H1 (cell line): ENCODE measurements at regions not wholly inside any gene's neighbourhood (a gene's known extent, or its start where the extent isn't known, plus 50 kb on each side); places are given as distances from the start of the nearest gene placed in this dataset.

Source experiments
- CTCF ChIA-PET: fragments of 300-600 bp; sonication (Branson Sonifier 250); formaldehyde crosslinking; loops from one replicate; lab custom pipeline; 2021; ENCODE audit not compliant: partially characterized antibody; lab: Charles Lee
- POLR2A ChIA-PET: fragments of 300-600 bp; sonication (Branson Sonifier 250); formaldehyde crosslinking; loops from one replicate; lab custom pipeline; 2021; ENCODE audit warnings: inconsistent platforms; ENCODE audit not compliant: partially characterized antibody; lab: Charles Lee
- DNase-seq, 2 experiments: peaks; one replicate each; pipeline versions ENCODE4 v3.0.0 to v3.0.0-alpha.2; 2010 to 2022; ENCODE audit warnings: low spot score in 2 of 2, low read depth in 1 of 2, mixed read lengths in 1 of 2
- FAIRE-seq: peaks from 2 replicates; lab custom pipeline; 2011; peaks lifted over from hg19 to GRCh38; lab: Jason Lieb, UNC
- H2AFZ ChIP-seq: 2 replicates; pipeline ENCODE4 v1.8.1; 2012; ENCODE audit warnings: low read length, inconsistent platforms
- H2AK5ac ChIP-seq: 2 replicates; pipeline ENCODE4 v1.6.1; 2013; ENCODE audit warnings: low read depth, low read length
- H2BK120ac ChIP-seq: replicated peaks from 2 replicates; pipeline ENCODE3; 2013; ENCODE audit warnings: low read depth, low read length, inconsistent platforms
- H2BK12ac ChIP-seq: 2 replicates; pipeline ENCODE4 v1.6.1; 2013; ENCODE audit warnings: low read depth, low read length
- H2BK15ac ChIP-seq: 2 replicates; pipeline ENCODE4 v1.6.1; 2013; ENCODE audit warnings: low read length
- H2BK20ac ChIP-seq: 2 replicates; pipeline ENCODE4 v1.6.1; 2013; ENCODE audit warnings: low read length
- H2BK5ac ChIP-seq: 2 replicates; pipeline ENCODE4 v1.6.1; 2013; ENCODE audit warnings: low read depth, low read length
- H3K14ac ChIP-seq: 2 replicates; pipeline ENCODE4 v1.6.1; 2013; ENCODE audit warnings: inconsistent platforms; ENCODE audit not compliant: insufficient read length
- H3K18ac ChIP-seq: 2 replicates; pipeline ENCODE4 v1.6.1; 2013; ENCODE audit warnings: low read length; ENCODE audit errors: extremely low read depth
- H3K23ac ChIP-seq: 2 replicates; pipeline ENCODE4 v1.6.1; 2013; ENCODE audit warnings: inconsistent platforms; ENCODE audit not compliant: insufficient read length
- H3K23me2 ChIP-seq: 2 replicates; pipeline ENCODE4 v1.6.1; 2013; ENCODE audit warnings: low read depth, low read length
- H3K27ac ChIP-seq: 2 replicates; pipeline ENCODE4 v1.6.1; 2011; ENCODE audit warnings: low read depth, low read length, inconsistent platforms
- H3K27me3 ChIP-seq, 4 experiments: replicated peaks in 1 of 4; 1 replicate in 1 of 4; 2 replicates in 3 of 4; pipeline versions ENCODE4 v1.6.1 to v1.8.1; 2011 to 2013; ENCODE audit warnings: low read length in 3 of 4, mild to moderate bottlenecking in 3 of 4, inconsistent platforms in 2 of 4, mixed read lengths in 2 of 4, moderate library complexity in 1 of 4; ENCODE audit not compliant: control insufficient read depth in 3 of 4, insufficient read depth in 3 of 4; ENCODE audit errors: extremely low read depth in 1 of 4
- H3K36me3 ChIP-seq, 4 experiments: 2 replicates each; pipeline versions ENCODE4 v1.6.1 to v1.8.1; 2011 to 2013; ENCODE audit warnings: mild to moderate bottlenecking in 4 of 4, low read length in 3 of 4, moderate library complexity in 2 of 4, control low read depth in 1 of 4, inconsistent platforms in 1 of 4; ENCODE audit not compliant: insufficient read depth in 4 of 4, control insufficient read depth in 2 of 4
- H3K4ac ChIP-seq: replicated peaks from 2 replicates; pipeline ENCODE3; 2013; ENCODE audit warnings: low read length, low read depth, mixed read lengths, inconsistent platforms; ENCODE audit not compliant: insufficient read length
- H3K4me1 ChIP-seq, 4 experiments: replicated peaks in 1 of 4; 1 replicate in 1 of 4; 2 replicates in 3 of 4; pipeline versions ENCODE4 v1.6.1 to v1.8.1; 2011 to 2013; ENCODE audit warnings: low read length in 3 of 4, inconsistent platforms in 2 of 4, mixed read lengths in 1 of 4; ENCODE audit not compliant: insufficient read depth in 4 of 4, control insufficient read depth in 3 of 4
- H3K4me2 ChIP-seq, 2 experiments: 2 replicates each; pipeline versions ENCODE4 v1.6.1 to v1.8.1; 2011 to 2013; ENCODE audit warnings: low read depth in 2 of 2, low read length in 2 of 2, control low read depth in 1 of 2, inconsistent platforms in 1 of 2, mild to moderate bottlenecking in 1 of 2; ENCODE audit not compliant: insufficient read depth in 1 of 2
- H3K4me3 ChIP-seq, 4 experiments: fragments of 200-600, 300-600 bp in 1 of 4; sonication (generic), shearing (Covaris generic), sonication (Bioruptor Twin) in 1 of 4; 2 replicates each; pipeline versions ENCODE4 v1.5.1 to v1.8.1; 2011 to 2016; ENCODE audit warnings: low read length in 4 of 4, low read depth in 3 of 4, control low read depth in 2 of 4, inconsistent platforms in 2 of 4, mild to moderate bottlenecking in 2 of 4, mixed read lengths in 1 of 4, moderate library complexity in 1 of 4; ENCODE audit not compliant: insufficient read depth in 2 of 4; ENCODE audit errors: extremely low read depth in 1 of 4
- H3K56ac ChIP-seq: replicated peaks from 2 replicates; pipeline ENCODE3; 2013; ENCODE audit warnings: low read depth, mild to moderate bottlenecking, mixed read lengths, low read length, inconsistent platforms; ENCODE audit not compliant: insufficient read length
- H3K79me1 ChIP-seq: 2 replicates; pipeline ENCODE4 v1.6.1; 2013; ENCODE audit warnings: low read depth, low read length, control low read depth
- H3K79me2 ChIP-seq, 2 experiments: 2 replicates each; pipeline versions ENCODE4 v1.6.1 to v1.8.1; 2012 to 2013; ENCODE audit warnings: low read length in 2 of 2, mild to moderate bottlenecking in 2 of 2, inconsistent platforms in 1 of 2; ENCODE audit not compliant: insufficient read depth in 2 of 2, control insufficient read depth in 1 of 2
- H3K9ac ChIP-seq, 4 experiments: replicated peaks in 1 of 4; 1 replicate in 1 of 4; 2 replicates in 3 of 4; pipeline versions ENCODE4 v1.6.1 to v1.8.1; 2011 to 2013; ENCODE audit warnings: low read depth in 3 of 4, low read length in 3 of 4, control low read depth in 2 of 4, mild to moderate bottlenecking in 2 of 4, moderate library complexity in 2 of 4, inconsistent platforms in 1 of 4; ENCODE audit errors: extremely low read depth in 1 of 4
- H3K9me3 ChIP-seq, 2 experiments: 2 replicates each; pipeline versions ENCODE4 v1.6.1 to v1.8.1; 2012 to 2013; ENCODE audit warnings: mild to moderate bottlenecking in 2 of 2, moderate library complexity in 2 of 2, control low read depth in 1 of 2, inconsistent platforms in 1 of 2, low read depth in 1 of 2, low read length in 1 of 2, mixed read lengths in 1 of 2; ENCODE audit not compliant: insufficient read depth in 2 of 2
- H4K20me1 ChIP-seq, 2 experiments: replicated peaks in 1 of 2; 2 replicates each; pipeline versions ENCODE3 to v1.8.1; 2011 to 2013; ENCODE audit warnings: inconsistent platforms in 2 of 2, low read length in 2 of 2, mild to moderate bottlenecking in 1 of 2; ENCODE audit not compliant: insufficient read depth in 2 of 2, control insufficient read depth in 1 of 2
- H4K5ac ChIP-seq: 2 replicates; pipeline ENCODE4 v1.6.1; 2013; ENCODE audit warnings: low read length, low read depth, mixed read lengths, inconsistent platforms; ENCODE audit not compliant: insufficient read length
- H4K8ac ChIP-seq: 2 replicates; pipeline ENCODE4 v1.8.0; 2013; ENCODE audit warnings: mild to moderate bottlenecking, moderate library complexity, low read length, inconsistent platforms; ENCODE audit not compliant: insufficient read depth; ENCODE audit errors: extremely low read depth
- H4K91ac ChIP-seq: replicated peaks from 2 replicates; pipeline ENCODE3; 2013; ENCODE audit warnings: low read length, mixed read lengths, inconsistent platforms; ENCODE audit not compliant: insufficient read length
- SRF ChIP-seq: IDR thresholded peaks from 2 replicates; pipeline ENCODE4 v1.6.1; 2011; ENCODE audit warnings: mild to moderate bottlenecking, low read depth, low read length, moderate library complexity
- WGBS, 2 experiments: shearing (Covaris generic) in 1 of 2; methylation state at CpG; one replicate each; pipeline versions ENCODE4 v1.1.6 to v1.1.7; 2013 to 2015; ENCODE audit warnings: low lambda C conversion rate in 2 of 2, mixed read lengths in 2 of 2, inconsistent platforms in 1 of 2, low coverage in 1 of 2, missing lambda C conversion rate in 1 of 2; ENCODE audit not compliant: insufficient replicate concordance in 2 of 2, insufficient coverage in 1 of 2, insufficient read length in 1 of 2; ENCODE audit errors: extremely low coverage in 1 of 2, missing lambda C conversion rate in 1 of 2; 5-methylcytosine and 5-hydroxymethylcytosine counted together
- TF ChIP-seq, protein P1 (sequence below): IDR thresholded peaks from 2 replicates; pipeline ENCODE4 v1.6.1; 2012; ENCODE audit warnings: low read length, inconsistent platforms
- TF ChIP-seq, protein P2 (sequence below): IDR thresholded peaks from 2 replicates; pipeline ENCODE4 v1.6.1; 2012; ENCODE audit warnings: inconsistent platforms
- TF ChIP-seq, protein P3 (sequence below): IDR thresholded peaks from 2 replicates; pipeline ENCODE4 v1.6.1; 2011; ENCODE audit warnings: low read depth, mild to moderate bottlenecking, low read length; ENCODE audit not compliant: insufficient read depth

DNA sequence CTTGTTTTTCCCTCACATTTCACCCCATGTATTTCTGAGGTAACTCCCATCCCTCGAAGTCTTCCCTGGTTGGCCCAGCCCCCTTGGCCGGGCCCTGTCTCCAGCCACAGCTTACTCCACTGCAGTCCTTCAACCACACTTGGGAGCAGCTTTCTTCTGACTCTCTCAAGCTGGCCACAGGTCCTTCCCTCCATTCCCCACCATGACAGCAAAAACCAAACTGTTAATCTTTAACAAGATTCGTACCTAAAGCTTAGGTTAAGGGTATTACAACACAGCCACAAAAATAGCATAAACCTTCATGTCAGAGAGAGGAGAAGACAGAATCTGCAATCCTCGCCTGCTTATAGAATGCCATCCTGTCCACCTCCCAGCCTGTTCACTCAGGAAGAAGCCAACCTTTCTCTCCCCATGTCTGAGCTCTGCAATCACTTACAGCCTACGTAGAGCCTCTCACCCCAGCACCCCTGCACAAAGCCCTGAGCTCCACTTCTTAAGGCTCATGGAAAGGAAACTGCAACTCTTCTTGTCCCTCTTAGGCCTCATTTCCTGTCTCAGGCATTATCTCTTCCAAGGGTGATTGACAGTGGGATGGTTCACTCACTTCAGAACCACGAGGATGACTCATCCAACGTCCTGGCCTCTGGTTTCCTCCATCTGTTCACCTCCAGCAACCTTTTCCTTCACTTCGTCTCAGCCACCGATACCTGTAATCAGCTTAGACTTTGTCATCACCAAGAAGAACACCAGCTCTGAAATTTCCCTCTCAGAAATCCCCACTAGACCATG is 72.8 kb downstream of the CD2 start:
- H2BK12ac ChIP-seq, result no peak overlapping the region
- H4K5ac ChIP-seq, result no peak overlapping the region
- no peak overlapping the region for H2BK15ac ChIP-seq
- no peak overlapping the region for H3K4me2 ChIP-seq
- peaks cover 0 to 11% (median 8%) of the 10 kb centered on the region in 4 experiments; a peak in 5 of 7 replicates for H3K4me1 ChIP-seq
- no peak overlapping the region for H2AK5ac ChIP-seq
- no peaks in the 10 kb centered on the region; the same call in 1 of the 2 replicates for H3K23me2 ChIP-seq
- H2BK120ac ChIP-seq, result no peak overlapping the region
- H3K23ac ChIP-seq, result no peak overlapping the region
- H4K20me1 ChIP-seq, result no peaks in the 10 kb centered on the region
- FAIRE-seq (no peak), DNase-seq (no peak)
- H3K79me1 ChIP-seq, result no peaks in the 10 kb centered on the region
- WGBS, 2 experiments, result 86% methylated on average over 9 of the region's 9 CpGs; no CpG with 5 or more reads in 1 of the 2 experiments
- TF ChIP-seq, protein P1, sequence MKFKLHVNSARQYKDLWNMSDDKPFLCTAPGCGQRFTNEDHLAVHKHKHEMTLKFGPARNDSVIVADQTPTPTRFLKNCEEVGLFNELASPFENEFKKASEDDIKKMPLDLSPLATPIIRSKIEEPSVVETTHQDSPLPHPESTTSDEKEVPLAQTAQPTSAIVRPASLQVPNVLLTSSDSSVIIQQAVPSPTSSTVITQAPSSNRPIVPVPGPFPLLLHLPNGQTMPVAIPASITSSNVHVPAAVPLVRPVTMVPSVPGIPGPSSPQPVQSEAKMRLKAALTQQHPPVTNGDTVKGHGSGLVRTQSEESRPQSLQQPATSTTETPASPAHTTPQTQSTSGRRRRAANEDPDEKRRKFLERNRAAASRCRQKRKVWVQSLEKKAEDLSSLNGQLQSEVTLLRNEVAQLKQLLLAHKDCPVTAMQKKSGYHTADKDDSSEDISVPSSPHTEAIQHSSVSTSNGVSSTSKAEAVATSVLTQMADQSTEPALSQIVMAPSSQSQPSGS, result no peak
- TF ChIP-seq, protein P2, sequence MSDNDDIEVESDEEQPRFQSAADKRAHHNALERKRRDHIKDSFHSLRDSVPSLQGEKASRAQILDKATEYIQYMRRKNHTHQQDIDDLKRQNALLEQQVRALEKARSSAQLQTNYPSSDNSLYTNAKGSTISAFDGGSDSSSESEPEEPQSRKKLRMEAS, result no peak
- no peak for TF ChIP-seq SRF
- TF ChIP-seq, protein P3, sequence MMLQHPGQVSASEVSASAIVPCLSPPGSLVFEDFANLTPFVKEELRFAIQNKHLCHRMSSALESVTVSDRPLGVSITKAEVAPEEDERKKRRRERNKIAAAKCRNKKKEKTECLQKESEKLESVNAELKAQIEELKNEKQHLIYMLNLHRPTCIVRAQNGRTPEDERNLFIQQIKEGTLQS, result no peak
- no peak overlapping the region for H3K4ac ChIP-seq
- H2BK20ac ChIP-seq, result no peak overlapping the region
- H3K9me3 ChIP-seq, result no peaks in the 10 kb centered on the region; a peak in 1 of 4 replicates
- H3K27me3 ChIP-seq, result no peaks in the 10 kb centered on the region
- no peak overlapping the region for H3K4me3 ChIP-seq
- H3K79me2 ChIP-seq, result no peaks in the 10 kb centered on the region
- ChIA-PET CTCF (interaction anchor here (1.5 to 4.4 kb wide), 6 partner anchors 9 to 57 kb away, joined by 4 to 17 read pairs (median 6); no protein-coding TSS in a partner anchor), POLR2A (interaction anchor here (1.2 kb wide), 1 partner anchor 9 kb away, joined by 3 read pairs; no protein-coding TSS in a partner anchor)
- no peak overlapping the region for H3K14ac ChIP-seq
- no peak overlapping the region for H3K9ac ChIP-seq
- H4K8ac ChIP-seq, result no peak overlapping the region
- no peak overlapping the region for H3K27ac ChIP-seq
- no peak overlapping the region for H3K18ac ChIP-seq
- no peak overlapping the region for H3K56ac ChIP-seq
- no peaks in the 10 kb centered on the region for H3K36me3 ChIP-seq
- no peak overlapping the region for H2AFZ ChIP-seq
- no peak overlapping the region for H4K91ac ChIP-seq
- H2BK5ac ChIP-seq, result no peak overlapping the region
